Transverse colon (tissue), 3 donors: ENCODE measurements at regions not wholly inside any gene's neighbourhood (a gene's known extent, or its start where the extent isn't known, plus 50 kb on each side); places are given as distances from the start of the nearest gene placed in this dataset.

Experiments used
- EP300 ChIP-seq: sonication (generic); formaldehyde crosslinking; IDR thresholded peaks from one replicate; pipeline ENCODE4 v1.6.1; 2017; ENCODE audit warnings: antibody characterized with exemption, low read depth
- POLR2A ChIP-seq: fragments of 450-650 bp; IDR thresholded peaks from one replicate; pipeline ENCODE4 v1.6.1; 2016; ENCODE audit warnings: antibody characterized with exemption, mild to moderate bottlenecking, moderate library complexity
- TF ChIP-seq, protein P1 (sequence below), 5 experiments: fragments of 200-600 bp in 3 of 5; fragments of 450-650 bp in 2 of 5; sonication (generic) in 3 of 5; IDR thresholded peaks; 1 replicate in 2 of 5; 2 replicates in 3 of 5; pipeline ENCODE4 v1.5.1; 2016 to 2017; ENCODE audit warnings: antibody characterized with exemption in 5 of 5, inconsistent platforms in 3 of 5, mild to moderate bottlenecking in 2 of 5, moderate library complexity in 1 of 5

DNA sequence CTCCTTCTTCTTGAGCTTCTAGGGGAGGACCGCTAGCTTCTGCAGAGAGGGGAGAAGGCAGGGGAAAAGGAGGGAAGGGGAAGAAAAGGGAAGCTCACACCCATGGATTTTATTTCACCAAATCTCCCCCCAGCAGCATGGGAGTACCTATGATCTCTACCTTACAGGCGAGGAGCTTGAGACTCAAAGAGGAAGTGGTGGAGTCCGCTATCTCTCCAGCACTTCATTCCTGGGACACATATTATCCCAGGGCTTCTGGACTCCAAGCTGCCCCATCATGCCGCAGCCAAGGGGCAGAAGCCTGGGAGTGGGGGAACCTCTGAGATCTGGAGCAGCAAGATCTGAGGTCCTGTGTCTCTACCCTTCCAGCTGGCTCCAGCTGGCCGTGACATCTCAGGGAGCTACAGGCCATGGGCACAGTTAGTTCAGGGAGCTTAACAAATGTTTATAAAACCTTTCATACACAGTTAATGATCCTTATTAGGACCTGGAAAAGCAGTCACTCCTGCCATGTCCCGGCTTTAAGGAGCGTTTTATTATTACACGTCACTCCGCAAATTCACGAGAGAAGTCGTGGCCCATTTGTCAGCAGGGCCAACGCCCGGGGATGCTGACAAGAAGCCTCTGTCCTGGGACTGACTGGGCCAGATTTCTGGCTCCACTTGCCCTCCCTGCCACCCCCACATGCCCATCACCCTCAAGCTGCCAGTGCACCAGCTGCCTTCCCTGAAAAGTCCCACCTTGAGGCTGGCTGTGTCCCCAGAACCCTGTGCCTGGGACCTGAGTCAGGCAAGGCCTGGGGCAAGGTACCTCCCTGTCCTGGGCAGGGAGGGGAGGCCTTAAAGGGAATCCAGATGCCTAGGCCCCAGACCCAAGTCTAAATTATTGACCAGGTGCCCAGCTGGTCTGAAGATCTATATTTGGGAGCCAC, 132.1 kb upstream of the ZMIZ1 start:
- TF ChIP-seq, protein P1, sequence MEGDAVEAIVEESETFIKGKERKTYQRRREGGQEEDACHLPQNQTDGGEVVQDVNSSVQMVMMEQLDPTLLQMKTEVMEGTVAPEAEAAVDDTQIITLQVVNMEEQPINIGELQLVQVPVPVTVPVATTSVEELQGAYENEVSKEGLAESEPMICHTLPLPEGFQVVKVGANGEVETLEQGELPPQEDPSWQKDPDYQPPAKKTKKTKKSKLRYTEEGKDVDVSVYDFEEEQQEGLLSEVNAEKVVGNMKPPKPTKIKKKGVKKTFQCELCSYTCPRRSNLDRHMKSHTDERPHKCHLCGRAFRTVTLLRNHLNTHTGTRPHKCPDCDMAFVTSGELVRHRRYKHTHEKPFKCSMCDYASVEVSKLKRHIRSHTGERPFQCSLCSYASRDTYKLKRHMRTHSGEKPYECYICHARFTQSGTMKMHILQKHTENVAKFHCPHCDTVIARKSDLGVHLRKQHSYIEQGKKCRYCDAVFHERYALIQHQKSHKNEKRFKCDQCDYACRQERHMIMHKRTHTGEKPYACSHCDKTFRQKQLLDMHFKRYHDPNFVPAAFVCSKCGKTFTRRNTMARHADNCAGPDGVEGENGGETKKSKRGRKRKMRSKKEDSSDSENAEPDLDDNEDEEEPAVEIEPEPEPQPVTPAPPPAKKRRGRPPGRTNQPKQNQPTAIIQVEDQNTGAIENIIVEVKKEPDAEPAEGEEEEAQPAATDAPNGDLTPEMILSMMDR (IDR thresholded peaks at IDR 0.05), result no peak
- TF ChIP-seq EP300, result no peak
- TF ChIP-seq POLR2A, result no peak
